Colonic mucosa (tissue), 4 donors: ENCODE measurements at regions not wholly inside any gene's neighbourhood (a gene's known extent, or its start where the extent isn't known, plus 50 kb on each side); places are given as distances from the start of the nearest gene placed in this dataset.

Source experiments
- DNase-seq: peaks from one replicate; pipeline ENCODE4 v3.0.0-alpha.2; 2020
- H3K27ac ChIP-seq: fragments of 200-600 bp; one replicate; pipeline ENCODE4 v1.8.0; 2021
- H3K27me3 ChIP-seq: fragments of 200-600 bp; one replicate; pipeline ENCODE4 v1.8.0; 2021
- H3K36me3 ChIP-seq: fragments of 200-600 bp; one replicate; pipeline ENCODE4 v1.8.0; 2021
- H3K4me1 ChIP-seq: fragments of 200-600 bp; one replicate; pipeline ENCODE4 v1.8.0; 2021; ENCODE audit warnings: mild to moderate bottlenecking
- H3K4me3 ChIP-seq: fragments of 200-600 bp; one replicate; pipeline ENCODE4 v1.8.0; 2021
- H3K9ac ChIP-seq, 2 donors: one replicate each; pipeline ENCODE4 v1.7.0; 2013; ENCODE audit warnings: control low read depth in 2 of 2, low read depth in 2 of 2, low read length in 2 of 2
- H3K9me3 ChIP-seq: fragments of 200-600 bp; one replicate; pipeline ENCODE4 v1.8.0; 2021
- CTCF ChIP-seq: fragments of 200-600 bp; IDR thresholded peaks from one replicate; pipeline ENCODE4 v1.8.0; 2022; ENCODE audit warnings: antibody characterized with exemption, mild to moderate bottlenecking
- intact Hi-C: fragments of 100-400 bp; cut with DNase I; formaldehyde crosslinking; loops from one replicate; pipeline ENCODE4 v1.14.1; 2022
- donor health status: healthy.
- donor health status: DM: no; HTN: no; CAD: no.
- donor health status: DM: no; HTN: no; CAD: no.

DNA sequence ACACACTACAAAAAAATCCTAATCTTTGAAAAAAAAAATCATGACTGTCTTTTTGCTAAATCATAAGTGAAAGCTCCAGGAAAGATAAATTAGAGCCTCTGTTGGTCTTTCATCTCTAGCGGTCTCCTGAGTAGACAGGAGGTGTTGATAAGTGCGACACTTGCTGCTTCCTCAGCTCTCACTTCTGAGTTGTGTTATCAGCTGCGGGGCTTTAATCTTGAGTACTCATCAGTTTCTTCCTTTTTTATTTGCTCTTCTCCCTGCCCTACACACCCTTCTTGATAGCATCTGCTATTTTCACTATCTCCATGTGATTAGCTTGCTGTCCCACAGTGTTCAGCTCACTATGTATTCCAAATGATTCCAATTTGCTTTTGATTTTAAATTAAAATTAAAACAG lies 1449.2 kb downstream of the C4orf33 start:
- Histone ChIP-seq H3K36me3 (no peaks in the 10 kb centered on the region), H3K9ac (no peak overlapping the region), H3K4me1 (no peaks in the 10 kb centered on the region), H3K4me3 (no peak overlapping the region), H3K9me3 (no peaks in the 10 kb centered on the region), H3K27ac (no peak overlapping the region), H3K27me3 (no peaks in the 10 kb centered on the region)
- TF ChIP-seq CTCF = no peak
- DNase-seq = no peak
- intact Hi-C loops = no loop called here

DNA sequence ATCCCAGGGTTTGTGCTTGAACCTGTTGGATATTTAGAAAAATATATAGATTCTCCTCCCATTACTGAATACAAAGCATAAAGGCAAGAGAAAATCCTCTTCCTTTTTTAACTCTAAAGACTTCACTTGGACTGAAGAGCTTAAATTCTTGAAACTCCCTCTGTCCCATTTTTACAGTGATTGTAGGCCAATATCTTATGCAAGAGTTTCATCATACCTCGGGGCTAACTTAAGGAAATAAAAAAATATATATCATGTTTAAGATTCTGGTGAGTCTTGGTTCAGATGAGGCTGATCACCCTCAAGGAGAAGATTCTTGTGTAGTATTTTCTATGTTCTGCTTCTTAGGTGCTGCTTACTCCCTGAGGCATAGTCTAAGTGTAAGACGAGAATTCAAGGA lies 1449.6 kb downstream of the C4orf33 start:
- H3K9me3 ChIP-seq = no peaks in the 10 kb centered on the region
- no peak overlapping the region for H3K4me3 ChIP-seq
- H3K27me3 ChIP-seq = no peaks in the 10 kb centered on the region
- TF ChIP-seq CTCF = no peak
- H3K9ac ChIP-seq = no peak overlapping the region
- H3K27ac ChIP-seq = no peak overlapping the region
- no peak for DNase-seq
- H3K4me1 ChIP-seq = no peaks in the 10 kb centered on the region
- H3K36me3 ChIP-seq = no peaks in the 10 kb centered on the region
- intact Hi-C loops = no loop called here

DNA sequence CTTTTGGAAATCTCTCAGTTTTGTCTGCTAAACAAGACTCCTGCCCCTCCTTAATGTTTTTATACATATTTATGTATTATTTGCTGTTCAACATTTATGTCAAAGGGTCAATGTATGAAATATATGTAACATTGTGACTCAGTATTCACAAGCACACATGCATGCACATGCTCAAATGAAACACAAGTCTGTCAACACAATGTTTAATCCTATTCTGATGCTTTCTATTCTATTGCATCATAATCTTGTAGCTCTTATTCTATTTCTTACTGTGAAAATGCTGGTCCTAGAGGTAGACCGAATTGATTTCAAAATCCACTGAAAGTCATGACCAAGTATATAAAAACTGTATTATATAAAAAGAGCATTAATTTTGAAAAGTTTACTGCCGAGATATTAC lies 1463.3 kb downstream of the C4orf33 start:
- intact Hi-C loops = no loop called here
- H3K27me3 ChIP-seq = no peaks in the 10 kb centered on the region
- H3K4me1 ChIP-seq = no peaks in the 10 kb centered on the region
- H3K27ac ChIP-seq = no peak overlapping the region
- no peak overlapping the region for H3K4me3 ChIP-seq
- no peaks in the 10 kb centered on the region for H3K9me3 ChIP-seq
- no peak overlapping the region for H3K9ac ChIP-seq
- H3K36me3 ChIP-seq = no peaks in the 10 kb centered on the region
- TF ChIP-seq CTCF = no peak
- DNase-seq = no peak

DNA sequence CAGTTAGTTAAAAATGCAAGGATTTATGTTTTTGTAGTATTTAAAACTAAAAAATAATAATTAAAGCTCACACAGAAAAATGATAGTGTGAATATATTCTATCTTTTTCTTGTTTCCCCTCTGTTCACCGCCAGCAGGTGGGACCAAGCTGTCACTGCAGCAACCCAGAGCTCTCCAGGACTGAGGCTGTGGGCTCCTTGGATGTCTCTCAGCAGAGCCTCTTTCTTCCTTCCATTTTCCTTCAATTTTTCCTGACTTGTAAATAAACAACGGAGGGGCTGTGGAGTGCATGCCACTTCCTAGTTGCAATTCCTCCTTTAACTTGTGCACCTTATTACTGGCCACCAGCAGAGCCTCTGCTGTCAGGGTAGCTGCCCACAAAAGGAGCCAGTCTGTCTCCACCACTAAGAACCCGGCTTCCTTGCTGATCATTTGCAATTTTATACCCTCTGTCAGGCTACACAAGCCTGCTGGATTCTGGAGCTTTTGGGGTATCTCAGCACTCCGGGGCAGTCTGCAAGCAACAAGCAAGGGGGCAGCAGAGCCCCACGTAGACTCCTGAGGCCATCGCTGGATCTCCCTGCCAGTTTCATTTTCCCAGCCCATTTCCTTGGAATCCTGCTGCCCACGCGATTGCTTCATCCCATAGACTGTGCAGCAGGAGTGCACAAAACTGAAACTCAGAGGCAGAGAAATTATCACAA lies 1467.4 kb downstream of the C4orf33 start:
- H3K36me3 ChIP-seq = no peaks in the 10 kb centered on the region
- DNase-seq = peak; percentile 16
- no peaks in the 10 kb centered on the region for H3K4me1 ChIP-seq
- no peaks in the 10 kb centered on the region for H3K9me3 ChIP-seq
- no peak overlapping the region for H3K9ac ChIP-seq
- H3K4me3 ChIP-seq = no peak overlapping the region
- H3K27me3 ChIP-seq = no peaks in the 10 kb centered on the region
- no peak for TF ChIP-seq CTCF
- intact Hi-C loops = no loop called here
- no peak overlapping the region for H3K27ac ChIP-seq

GRCh38 chr4:130563889-130564418 lies 1468.0 kb downstream of the C4orf33 start:
- H3K9ac ChIP-seq = no peak overlapping the region
- TF ChIP-seq CTCF = no peak
- DNase-seq = no peak
- no peak overlapping the region for H3K4me3 ChIP-seq
- no peaks in the 10 kb centered on the region for H3K27me3 ChIP-seq
- no peaks in the 10 kb centered on the region for H3K36me3 ChIP-seq
- H3K27ac ChIP-seq = no peak overlapping the region
- H3K9me3 ChIP-seq = no peaks in the 10 kb centered on the region
- intact Hi-C loops = no loop called here
- H3K4me1 ChIP-seq = no peaks in the 10 kb centered on the region
